ENCODE measurements at regions not wholly inside any gene's neighbourhood (a gene's known extent, or its start where the extent isn't known, plus 50 kb on each side); places are given as distances from the start of the nearest gene placed in this dataset.
"Not testable (repeated sequence)": the region's sequence is repeated elsewhere in the genome, so short reads cannot be mapped to it uniquely, and the experiment has no call there.

DNA sequence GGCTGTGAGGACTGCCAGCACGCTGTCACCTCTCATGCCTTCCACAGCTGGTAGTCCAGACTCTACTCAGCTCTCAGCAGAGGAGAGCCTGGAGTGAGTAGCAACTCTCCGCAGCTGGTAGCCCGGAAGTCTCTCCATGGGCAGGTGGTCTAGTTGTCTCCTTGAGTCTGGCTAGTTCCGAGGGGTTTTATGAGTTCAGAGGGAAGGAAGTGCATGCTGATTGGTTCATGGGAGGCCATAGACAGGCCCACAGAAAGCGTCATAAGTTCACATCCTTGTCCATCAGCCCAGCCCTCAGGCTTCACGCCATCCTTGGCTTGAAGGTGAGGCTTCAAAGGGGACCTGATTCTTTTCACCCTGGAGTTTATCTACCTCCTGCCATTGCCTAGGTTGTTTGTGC is 2662.4 kb upstream of the PCDH20 start:
- no peaks in the 10 kb centered on the region for H3K27me3 ChIP-seq (ENCODE audit: low read depth, low read length)
- H3K36me3 ChIP-seq (ENCODE audit: control insufficient read depth in 1 of 2, insufficient read depth in 2 of 2, low read length in 2 of 2) = no peaks in the 10 kb centered on the region
- no peak overlapping the region for H3K4me3 ChIP-seq (ENCODE audit: low read depth in 1 of 2, low read length in 2 of 2)

DNA sequence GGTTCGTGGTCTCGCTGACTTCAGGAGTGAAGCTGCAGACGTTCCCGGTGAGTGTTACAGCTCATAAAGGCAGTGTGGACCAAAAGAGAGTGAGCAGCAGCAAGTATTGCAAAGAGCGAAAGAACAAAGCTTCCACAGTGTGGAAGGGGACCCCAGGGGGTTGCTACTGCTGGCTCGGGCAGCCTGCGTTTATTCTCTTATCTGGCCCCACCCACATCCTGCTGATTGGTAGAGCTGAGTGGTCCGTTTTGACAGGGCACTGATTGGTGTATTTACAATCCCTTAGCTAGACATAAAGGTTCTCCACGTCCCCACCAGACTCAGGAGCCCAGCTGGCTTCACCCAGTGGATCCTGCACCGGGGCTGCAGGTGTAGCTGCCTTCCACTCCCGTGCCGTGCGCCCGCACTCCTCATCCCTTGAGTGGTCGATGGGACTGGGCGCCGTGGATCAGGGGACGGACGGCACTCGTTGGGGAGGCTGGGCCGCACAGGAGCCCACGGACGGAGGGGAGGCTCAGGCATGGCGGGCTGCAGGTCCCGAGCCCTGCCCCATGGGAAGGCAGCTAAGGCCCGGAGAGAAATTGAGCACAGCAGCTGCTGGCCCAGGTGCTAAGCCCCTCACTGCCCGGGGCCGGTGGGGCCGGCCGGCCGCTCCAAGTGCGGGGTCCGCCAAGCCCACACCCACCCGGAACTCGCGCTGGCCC is 2661.6 kb upstream of the PCDH20 start:
- H3K36me3 ChIP-seq (ENCODE audit: control insufficient read depth in 1 of 2, insufficient read depth in 2 of 2, low read length in 2 of 2); H3K27me3 ChIP-seq (ENCODE audit: low read depth, low read length); H3K9me3 ChIP-seq (ENCODE audit: control insufficient read depth in 1 of 2, low read length in 2 of 2); H3K4me3 ChIP-seq (ENCODE audit: low read depth in 1 of 2, low read length in 2 of 2); H3K4me1 ChIP-seq (ENCODE audit: control insufficient read depth in 1 of 2, insufficient read depth in 2 of 2, low read length in 2 of 2); H3K27ac ChIP-seq (ENCODE audit: low read length): not testable (repeated sequence)

More for the DNA sequence above, 2662.4 kb upstream of the PCDH20 start:
- Histone ChIP-seq H3K27ac (ENCODE audit: low read length) (no peak overlapping the region), H3K4me1 (ENCODE audit: control insufficient read depth in 1 of 2, insufficient read depth in 2 of 2, low read length in 2 of 2) (no peaks in the 10 kb centered on the region), H3K9me3 (ENCODE audit: control insufficient read depth in 1 of 2, low read length in 2 of 2) (no peaks in the 10 kb centered on the region)

DNA sequence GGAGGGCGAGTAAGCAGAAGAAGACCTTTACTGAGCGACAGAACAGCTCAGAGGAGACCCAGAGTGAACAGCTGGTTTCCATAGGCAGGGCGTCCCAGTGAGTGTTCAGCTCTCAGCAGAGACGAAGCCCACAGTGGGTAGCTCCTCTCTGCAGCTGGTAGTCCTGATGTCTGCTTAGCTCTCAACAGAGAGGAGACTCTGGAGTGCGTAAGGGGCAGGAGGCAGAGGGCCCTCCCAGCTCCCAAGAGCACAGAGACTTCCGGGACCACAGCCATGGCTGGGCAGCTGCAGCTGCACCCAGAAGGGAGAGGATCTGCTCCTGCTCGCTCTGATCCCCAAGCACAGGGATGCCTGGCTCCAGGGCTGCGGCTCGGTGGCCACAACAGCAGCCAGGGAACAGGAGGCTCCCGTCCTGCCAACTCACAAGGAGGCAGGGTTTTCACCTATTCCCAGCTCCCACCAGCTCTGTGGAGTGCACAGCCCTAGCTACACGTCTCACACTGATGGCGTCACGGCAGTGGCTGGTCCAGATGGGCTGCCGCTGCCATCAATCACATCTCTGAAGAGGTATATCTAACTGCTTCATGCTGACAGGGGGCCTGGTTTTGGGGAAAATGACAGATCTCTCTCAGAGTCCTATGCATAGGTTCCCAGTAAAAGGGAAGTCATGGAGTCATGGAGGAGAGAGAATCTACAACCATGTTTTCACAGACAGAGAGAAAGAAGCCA is 2660.1 kb upstream of the PCDH20 start:
- no peak overlapping the region for H3K27ac ChIP-seq (ENCODE audit: low read length)
- H3K4me3 ChIP-seq (ENCODE audit: low read depth in 1 of 2, low read length in 2 of 2) = no peak overlapping the region
- H3K36me3 ChIP-seq (ENCODE audit: control insufficient read depth in 1 of 2, insufficient read depth in 2 of 2, low read length in 2 of 2) = no peaks in the 10 kb centered on the region
- H3K9me3 ChIP-seq (ENCODE audit: control insufficient read depth in 1 of 2, low read length in 2 of 2) = no peaks in the 10 kb centered on the region
- H3K27me3 ChIP-seq (ENCODE audit: low read depth, low read length) = no peaks in the 10 kb centered on the region
- H3K4me1 ChIP-seq (ENCODE audit: control insufficient read depth in 1 of 2, insufficient read depth in 2 of 2, low read length in 2 of 2) = no peaks in the 10 kb centered on the region

DNA sequence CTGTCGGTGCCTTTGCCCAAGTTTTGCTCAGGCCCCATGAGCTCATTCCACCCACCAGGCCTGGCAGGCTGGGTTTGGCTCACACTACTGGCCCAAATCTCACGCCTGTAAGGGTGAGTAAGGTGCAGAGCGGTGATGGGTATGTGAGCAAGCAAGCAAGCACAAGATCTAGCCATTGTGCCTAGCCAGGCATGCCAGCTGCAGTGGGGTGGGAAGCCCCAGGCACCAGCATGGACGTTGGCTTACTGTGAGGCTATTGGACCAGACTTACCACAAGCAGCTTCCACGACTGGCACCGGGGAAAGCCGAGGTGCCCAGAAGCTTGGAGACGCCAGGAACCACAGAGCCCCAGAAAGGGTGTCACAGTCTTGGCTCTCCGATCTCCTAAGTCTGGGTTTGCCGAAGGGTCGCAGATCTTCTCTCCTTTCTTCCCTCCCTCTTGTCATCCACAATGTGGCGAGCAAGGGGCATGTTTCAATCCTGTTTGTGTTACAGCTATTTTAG is 2659.4 kb upstream of the PCDH20 start:
- Histone ChIP-seq H3K9me3 (ENCODE audit: control insufficient read depth in 1 of 2, low read length in 2 of 2) (no peaks in the 10 kb centered on the region), H3K4me1 (ENCODE audit: control insufficient read depth in 1 of 2, insufficient read depth in 2 of 2, low read length in 2 of 2) (no peaks in the 10 kb centered on the region), H3K27ac (ENCODE audit: low read length) (no peak overlapping the region), H3K4me3 (ENCODE audit: low read depth in 1 of 2, low read length in 2 of 2) (no peak overlapping the region), H3K36me3 (ENCODE audit: control insufficient read depth in 1 of 2, insufficient read depth in 2 of 2, low read length in 2 of 2) (no peaks in the 10 kb centered on the region), H3K27me3 (ENCODE audit: low read depth, low read length) (no peaks in the 10 kb centered on the region)

DNA sequence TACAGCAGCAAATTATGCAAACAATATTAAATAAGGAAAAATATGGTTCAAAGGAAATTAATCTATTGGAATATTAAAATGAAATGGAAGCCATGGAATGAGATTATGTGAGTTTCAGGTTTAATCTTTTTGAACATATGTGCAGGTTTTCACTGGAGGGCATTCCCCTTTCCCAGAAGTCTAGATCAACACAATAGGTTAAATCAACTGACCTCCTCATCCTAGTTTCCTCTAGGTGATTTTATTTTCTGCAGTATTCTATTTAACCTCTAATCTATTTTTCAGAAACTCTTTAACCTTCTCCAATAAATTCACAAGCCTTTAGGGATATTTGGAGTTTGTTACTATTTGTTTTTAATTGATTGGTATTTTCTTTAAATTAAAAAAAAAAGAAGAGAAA is 2657.6 kb upstream of the PCDH20 start:
- Histone ChIP-seq H3K27ac (ENCODE audit: low read length) (no peak overlapping the region), H3K9me3 (ENCODE audit: control insufficient read depth in 1 of 2, low read length in 2 of 2) (no peaks in the 10 kb centered on the region)

DNA sequence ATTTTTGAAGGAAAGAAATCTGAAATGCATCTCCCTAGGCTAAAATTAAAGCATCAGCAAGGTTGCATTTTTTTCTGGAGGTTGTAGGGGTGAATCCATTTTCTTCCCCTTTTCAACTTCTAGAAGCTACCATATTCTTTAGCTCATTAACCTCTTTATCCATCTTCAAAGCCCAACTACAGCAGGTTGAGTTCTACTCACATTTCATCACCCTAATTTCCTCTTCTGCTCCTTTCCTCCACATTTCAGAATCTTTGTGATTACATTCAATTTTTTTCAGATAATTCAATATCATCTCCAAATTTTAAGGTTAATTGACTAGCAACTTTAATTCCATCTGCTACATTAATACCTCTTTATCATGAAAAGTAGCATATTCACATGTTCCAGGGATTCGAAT is 2655.7 kb upstream of the PCDH20 start:
- H3K4me1 ChIP-seq (ENCODE audit: control insufficient read depth in 1 of 2, insufficient read depth in 2 of 2, low read length in 2 of 2) = no peaks in the 10 kb centered on the region
- H3K27me3 ChIP-seq (ENCODE audit: low read depth, low read length) = no peaks in the 10 kb centered on the region
- no peak overlapping the region for H3K27ac ChIP-seq (ENCODE audit: low read length)
- no peak overlapping the region for H3K4me3 ChIP-seq (ENCODE audit: low read depth in 1 of 2, low read length in 2 of 2)
- no peaks in the 10 kb centered on the region for H3K36me3 ChIP-seq (ENCODE audit: control insufficient read depth in 1 of 2, insufficient read depth in 2 of 2, low read length in 2 of 2)
- H3K9me3 ChIP-seq (ENCODE audit: control insufficient read depth in 1 of 2, low read length in 2 of 2) = no peaks in the 10 kb centered on the region

More for the DNA sequence above, 2657.6 kb upstream of the PCDH20 start:
- H3K27me3 ChIP-seq (ENCODE audit: low read depth, low read length) = no peaks in the 10 kb centered on the region
- no peaks in the 10 kb centered on the region for H3K36me3 ChIP-seq (ENCODE audit: control insufficient read depth in 1 of 2, insufficient read depth in 2 of 2, low read length in 2 of 2)
- H3K4me1 ChIP-seq (ENCODE audit: control insufficient read depth in 1 of 2, insufficient read depth in 2 of 2, low read length in 2 of 2) = no peaks in the 10 kb centered on the region
- H3K4me3 ChIP-seq (ENCODE audit: low read depth in 1 of 2, low read length in 2 of 2) = no peak overlapping the region

DNA sequence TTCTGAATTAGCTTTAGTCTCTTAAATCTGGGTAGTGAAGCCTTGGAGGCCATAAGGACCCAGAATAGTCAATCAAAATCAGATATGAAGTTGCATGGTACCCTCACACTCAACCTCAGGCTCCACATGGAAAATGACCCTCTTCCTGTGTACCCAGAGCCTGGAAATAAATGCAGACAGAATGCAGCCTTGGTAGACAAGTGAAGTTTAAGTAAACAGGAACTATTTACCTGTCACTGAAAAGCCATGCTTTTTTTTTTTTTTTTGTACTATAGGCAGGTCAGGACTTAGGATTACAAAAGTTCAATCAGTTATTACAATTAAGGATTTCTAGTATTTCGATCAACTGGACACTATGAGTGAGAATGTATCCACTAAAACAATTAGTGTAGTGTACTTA is 2654.2 kb upstream of the PCDH20 start:
- Histone ChIP-seq H3K27ac (ENCODE audit: low read length) (no peak overlapping the region), H3K4me3 (ENCODE audit: low read depth in 1 of 2, low read length in 2 of 2) (no peak overlapping the region), H3K36me3 (ENCODE audit: control insufficient read depth in 1 of 2, insufficient read depth in 2 of 2, low read length in 2 of 2) (no peaks in the 10 kb centered on the region), H3K9me3 (ENCODE audit: control insufficient read depth in 1 of 2, low read length in 2 of 2) (no peaks in the 10 kb centered on the region), H3K27me3 (ENCODE audit: low read depth, low read length) (no peaks in the 10 kb centered on the region), H3K4me1 (ENCODE audit: control insufficient read depth in 1 of 2, insufficient read depth in 2 of 2, low read length in 2 of 2) (no peaks in the 10 kb centered on the region)

DNA sequence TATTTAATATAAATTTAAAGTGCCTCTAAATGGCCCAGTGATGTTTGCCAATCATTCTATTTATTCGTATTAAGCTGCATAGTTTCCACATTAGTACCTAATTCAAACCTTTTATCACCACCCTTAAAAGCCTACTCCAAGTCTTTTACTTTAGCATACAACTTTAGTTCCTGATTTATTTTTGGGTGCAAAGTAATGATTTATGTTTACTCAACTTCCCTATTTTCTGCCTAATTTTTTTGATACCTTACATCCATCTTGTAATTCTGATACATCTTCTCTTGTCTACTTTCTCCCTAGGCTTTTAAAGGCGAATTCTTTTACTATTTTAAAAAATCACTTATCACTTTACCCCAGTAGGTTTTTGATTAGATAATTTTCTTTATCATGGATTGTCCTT is 2651.1 kb upstream of the PCDH20 start:
- H3K27ac ChIP-seq (ENCODE audit: low read length) = no peak overlapping the region
- no peaks in the 10 kb centered on the region for H3K4me1 ChIP-seq (ENCODE audit: control insufficient read depth in 1 of 2, insufficient read depth in 2 of 2, low read length in 2 of 2)
- H3K4me3 ChIP-seq (ENCODE audit: low read depth in 1 of 2, low read length in 2 of 2) = no peak overlapping the region
- H3K9me3 ChIP-seq (ENCODE audit: control insufficient read depth in 1 of 2, low read length in 2 of 2) = no peaks in the 10 kb centered on the region
- no peaks in the 10 kb centered on the region for H3K27me3 ChIP-seq (ENCODE audit: low read depth, low read length)
- H3K36me3 ChIP-seq (ENCODE audit: control insufficient read depth in 1 of 2, insufficient read depth in 2 of 2, low read length in 2 of 2) = no peaks in the 10 kb centered on the region

DNA sequence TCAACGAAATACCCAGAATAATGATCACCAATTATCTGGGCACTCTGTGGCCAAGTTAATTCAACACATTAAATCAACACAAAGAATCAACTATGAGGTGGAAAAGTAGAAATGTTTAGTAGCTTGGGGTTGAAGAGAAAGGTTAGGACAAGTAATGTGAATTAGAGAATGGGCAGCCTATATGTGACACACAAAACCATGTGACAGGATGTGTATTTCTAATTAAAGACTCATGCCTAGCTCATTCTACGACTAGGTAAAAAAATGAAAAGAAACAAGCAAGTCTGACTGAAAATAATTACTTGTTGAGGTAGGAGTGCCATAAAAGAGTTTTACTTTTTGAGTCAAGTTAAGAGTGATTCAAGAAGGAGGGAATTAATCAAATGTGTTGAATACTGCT is 2646.0 kb upstream of the PCDH20 start:
- H3K9me3 ChIP-seq (ENCODE audit: control insufficient read depth in 1 of 2, low read length in 2 of 2) = no peaks in the 10 kb centered on the region
- H3K27ac ChIP-seq (ENCODE audit: low read length) = no peak overlapping the region
- no peaks in the 10 kb centered on the region for H3K36me3 ChIP-seq (ENCODE audit: control insufficient read depth in 1 of 2, insufficient read depth in 2 of 2, low read length in 2 of 2)
- no peaks in the 10 kb centered on the region for H3K27me3 ChIP-seq (ENCODE audit: low read depth, low read length)
- H3K4me1 ChIP-seq (ENCODE audit: control insufficient read depth in 1 of 2, insufficient read depth in 2 of 2, low read length in 2 of 2) = no peaks in the 10 kb centered on the region
- H3K4me3 ChIP-seq (ENCODE audit: low read depth in 1 of 2, low read length in 2 of 2) = no peak overlapping the region

DNA sequence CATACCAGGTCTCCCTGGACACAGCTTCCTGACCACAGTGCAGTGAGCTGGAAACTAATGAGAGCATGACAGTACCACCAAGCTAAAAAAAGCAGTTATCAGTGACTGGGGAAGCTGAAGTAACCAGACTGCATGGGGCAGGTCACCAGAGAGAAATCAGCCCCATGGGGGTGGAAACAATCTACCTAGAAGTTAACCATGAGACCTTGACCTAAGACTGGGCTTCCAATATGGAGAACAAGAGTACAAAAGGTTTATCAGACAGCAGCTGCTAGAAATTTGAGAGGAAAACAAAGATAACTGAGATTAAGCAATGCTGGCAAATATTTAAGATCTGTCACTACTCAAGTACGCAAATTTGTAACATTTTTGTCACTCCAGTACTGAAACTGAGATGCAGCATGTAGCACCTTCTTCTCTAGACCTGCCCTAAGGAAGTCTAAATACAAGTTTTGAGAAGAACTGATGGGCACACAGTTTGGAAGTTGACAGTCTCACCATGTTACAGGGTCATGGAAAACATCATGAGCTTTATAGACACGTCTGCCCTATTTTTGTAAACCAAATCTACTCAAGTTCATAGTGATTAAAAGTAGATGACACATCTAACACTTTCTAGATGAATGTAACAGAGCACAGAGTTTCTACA is 2641.8 kb upstream of the PCDH20 start:
- Histone ChIP-seq H3K4me1 (ENCODE audit: control insufficient read depth in 1 of 2, insufficient read depth in 2 of 2, low read length in 2 of 2) (no peaks in the 10 kb centered on the region), H3K27me3 (ENCODE audit: low read depth, low read length) (no peaks in the 10 kb centered on the region), H3K36me3 (ENCODE audit: control insufficient read depth in 1 of 2, insufficient read depth in 2 of 2, low read length in 2 of 2) (no peaks in the 10 kb centered on the region), H3K9me3 (ENCODE audit: control insufficient read depth in 1 of 2, low read length in 2 of 2) (no peaks in the 10 kb centered on the region), H3K27ac (ENCODE audit: low read length) (no peak overlapping the region), H3K4me3 (ENCODE audit: low read depth in 1 of 2, low read length in 2 of 2) (no peak overlapping the region)

DNA sequence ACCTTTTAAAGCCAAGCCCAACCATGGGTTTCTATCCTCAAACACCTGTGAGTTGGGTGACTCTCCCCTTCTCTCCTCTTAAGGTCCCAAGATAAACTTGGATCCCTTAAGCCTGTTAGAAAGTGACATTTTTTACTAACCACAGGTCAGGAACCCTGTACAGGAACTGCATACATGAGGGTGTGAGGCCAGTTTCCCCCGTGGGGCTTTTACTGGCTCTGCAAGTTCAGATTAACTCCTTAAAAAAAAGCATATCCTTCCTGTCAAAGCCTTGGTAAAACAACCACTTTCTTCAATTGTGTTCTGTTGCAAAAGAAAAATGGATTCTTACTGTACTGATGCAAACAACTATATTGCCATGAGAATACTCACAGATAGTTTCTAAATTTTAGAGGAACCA is 2638.7 kb upstream of the PCDH20 start:
- H3K27ac ChIP-seq (ENCODE audit: low read length) = no peak overlapping the region
- H3K36me3 ChIP-seq (ENCODE audit: control insufficient read depth in 1 of 2, insufficient read depth in 2 of 2, low read length in 2 of 2) = no peaks in the 10 kb centered on the region
- H3K27me3 ChIP-seq (ENCODE audit: low read depth, low read length) = no peaks in the 10 kb centered on the region
- H3K4me3 ChIP-seq (ENCODE audit: low read depth in 1 of 2, low read length in 2 of 2) = no peak overlapping the region
- H3K9me3 ChIP-seq (ENCODE audit: control insufficient read depth in 1 of 2, low read length in 2 of 2) = peaks cover 0 to 6% of the 10 kb centered on the region in 2 donors
- no peaks in the 10 kb centered on the region for H3K4me1 ChIP-seq (ENCODE audit: control insufficient read depth in 1 of 2, insufficient read depth in 2 of 2, low read length in 2 of 2)

Data from muscle layer of duodenum (tissue), 2 donors.